BLaER1 (cell line): ENCODE measurements at regions not wholly inside any gene's neighbourhood (a gene's known extent, or its start where the extent isn't known, plus 50 kb on each side); places are given as distances from the start of the nearest gene placed in this dataset.

Experiments
- H3K27ac ChIP-seq: shearing (Covaris generic); formaldehyde crosslinking; 2 replicates; pipeline ENCODE4 v1.8.1; 2022
- H3K27me3 ChIP-seq: shearing (Covaris generic); formaldehyde crosslinking; 2 replicates; pipeline ENCODE4 v1.8.1; 2022
- H3K36me3 ChIP-seq: shearing (Covaris generic); formaldehyde crosslinking; 2 replicates; pipeline ENCODE4 v1.8.1; 2022
- H3K4me1 ChIP-seq: shearing (Covaris generic); formaldehyde crosslinking; 2 replicates; pipeline ENCODE4 v1.8.1; 2022
- H3K4me2 ChIP-seq: shearing (Covaris generic); formaldehyde crosslinking; 2 replicates; pipeline ENCODE4 v1.8.1; 2022
- H3K4me3 ChIP-seq: shearing (Covaris generic); formaldehyde crosslinking; 2 replicates; pipeline ENCODE4 v1.8.1; 2022
- H3K9ac ChIP-seq: shearing (Covaris generic); formaldehyde crosslinking; 2 replicates; pipeline ENCODE4 v1.8.1; 2022
- H3K9me3 ChIP-seq: shearing (Covaris generic); formaldehyde crosslinking; 2 replicates; pipeline ENCODE4 v1.8.1; 2022
- H4K20me1 ChIP-seq: shearing (Covaris generic); formaldehyde crosslinking; 2 replicates; pipeline ENCODE4 v1.8.1; 2022
- Cebpa-rat ChIP-seq: shearing (Covaris generic); IDR thresholded peaks from 2 replicates; pipeline ENCODE4 v1.8.1; 2022

DNA sequence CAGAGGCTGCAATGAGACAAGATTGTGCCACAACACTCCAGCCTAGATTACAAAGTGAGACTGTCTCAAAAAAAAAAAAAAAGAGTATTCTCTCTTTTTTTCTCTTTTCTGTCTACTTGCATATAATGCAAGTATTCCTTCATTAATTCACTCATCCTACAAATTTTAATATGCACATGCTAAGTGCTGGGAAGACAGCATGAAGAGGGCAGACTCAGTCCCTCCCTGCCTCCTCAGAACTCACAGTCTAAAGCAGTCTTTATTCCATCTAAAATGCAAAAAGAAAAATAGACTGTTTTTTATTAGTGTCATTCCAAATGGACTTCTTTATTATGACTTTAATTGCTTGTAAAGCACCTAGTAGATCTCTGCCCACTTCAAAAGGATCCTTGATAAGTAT is 85.6 kb downstream of the NKX6-1 start:
- H3K9me3 ChIP-seq = no peaks in the 10 kb centered on the region
- H3K9ac ChIP-seq = no peak overlapping the region
- no peak overlapping the region for H3K4me2 ChIP-seq
- no peak for TF ChIP-seq Cebpa-rat
- no peaks in the 10 kb centered on the region for H4K20me1 ChIP-seq
- no peak overlapping the region for H3K27ac ChIP-seq
- no peaks in the 10 kb centered on the region for H3K27me3 ChIP-seq
- H3K4me3 ChIP-seq = no peak overlapping the region
- H3K36me3 ChIP-seq = no peaks in the 10 kb centered on the region
- H3K4me1 ChIP-seq = no peaks in the 10 kb centered on the region

- TF ChIP-seq Cebpa-rat = no peak
- Histone ChIP-seq H3K4me3 (no peak overlapping the region), H4K20me1 (no peaks in the 10 kb centered on the region)
These were observed 87.0 kb downstream of the NKX6-1 start for GRCh38 chr4:84412062-84412461.

GRCh38 chr4:84407554-84408407 is 91.3 kb downstream of the NKX6-1 start:
- no peaks in the 10 kb centered on the region for H3K36me3 ChIP-seq
- TF ChIP-seq Cebpa-rat = no peak
- H4K20me1 ChIP-seq = no peaks in the 10 kb centered on the region
- no peak overlapping the region for H3K27ac ChIP-seq
- H3K4me3 ChIP-seq = no peak overlapping the region
- H3K4me2 ChIP-seq = no peak overlapping the region
- H3K4me1 ChIP-seq = no peaks in the 10 kb centered on the region
- H3K9me3 ChIP-seq = no peaks in the 10 kb centered on the region
- H3K27me3 ChIP-seq = no peaks in the 10 kb centered on the region
- H3K9ac ChIP-seq = no peak overlapping the region

More at GRCh38 chr4:84412062-84412461, 87.0 kb downstream of the NKX6-1 start:
- Histone ChIP-seq H3K9ac (no peak overlapping the region), H3K27ac (no peak overlapping the region), H3K4me1 (no peaks in the 10 kb centered on the region), H3K9me3 (no peaks in the 10 kb centered on the region), H3K36me3 (no peaks in the 10 kb centered on the region), H3K27me3 (no peaks in the 10 kb centered on the region), H3K4me2 (no peak overlapping the region)

DNA sequence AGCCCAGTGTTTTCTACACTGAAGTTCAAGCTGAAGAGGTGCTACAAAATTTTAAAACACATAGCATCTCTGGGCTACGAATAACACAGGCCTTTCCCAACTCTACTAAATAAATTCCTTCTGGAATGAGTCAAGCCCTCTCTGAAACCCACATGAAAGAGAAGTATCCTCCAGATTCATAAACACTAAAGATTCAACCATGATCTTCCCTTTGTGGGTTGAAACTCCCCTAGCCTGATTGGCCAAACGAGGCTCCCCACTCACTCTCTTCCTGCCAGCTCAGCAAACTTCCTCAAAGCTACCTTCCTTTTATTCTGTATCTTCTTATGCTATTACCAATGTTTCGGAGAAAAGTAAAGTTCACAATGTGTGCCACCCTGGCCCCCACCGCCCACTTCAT is 95.4 kb downstream of the NKX6-1 start:
- Histone ChIP-seq H3K9ac (no peak overlapping the region), H3K27me3 (no peaks in the 10 kb centered on the region), H3K36me3 (no peaks in the 10 kb centered on the region), H3K4me1 (no peaks in the 10 kb centered on the region), H3K4me3 (no peak overlapping the region), H3K4me2 (no peak overlapping the region), H3K9me3 (no peaks in the 10 kb centered on the region), H4K20me1 (no peaks in the 10 kb centered on the region), H3K27ac (no peak overlapping the region)
- TF ChIP-seq Cebpa-rat = no peak

GRCh38 chr4:84401701-84402306 is 97.3 kb downstream of the NKX6-1 start:
- H3K4me1 ChIP-seq = no peaks in the 10 kb centered on the region
- no peak overlapping the region for H3K27ac ChIP-seq
- H3K9me3 ChIP-seq = no peaks in the 10 kb centered on the region
- no peaks in the 10 kb centered on the region for H3K27me3 ChIP-seq
- no peak for TF ChIP-seq Cebpa-rat
- no peaks in the 10 kb centered on the region for H3K36me3 ChIP-seq
- H4K20me1 ChIP-seq = no peaks in the 10 kb centered on the region
- no peak overlapping the region for H3K4me2 ChIP-seq
- H3K4me3 ChIP-seq = no peak overlapping the region
- no peak overlapping the region for H3K9ac ChIP-seq

DNA sequence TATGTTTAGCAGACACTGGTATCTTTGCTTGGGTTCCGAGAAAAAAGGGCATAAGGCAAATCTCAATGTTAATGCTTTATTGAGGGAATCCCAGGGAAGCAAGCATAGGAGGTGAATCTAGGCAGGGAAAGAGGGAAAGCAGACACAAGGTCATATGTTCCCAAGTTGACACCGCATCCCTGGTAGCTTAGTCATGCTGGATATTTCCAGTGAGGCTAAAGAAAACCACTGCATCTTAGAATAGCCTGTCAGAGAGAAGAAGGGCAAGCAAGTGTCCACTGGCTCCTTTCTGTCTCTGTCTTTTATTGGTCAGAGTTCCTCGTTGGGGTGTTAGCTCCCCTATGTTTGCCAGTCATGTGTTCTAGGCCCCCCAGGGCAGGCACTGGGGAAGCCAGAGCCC is 104.7 kb downstream of the NKX6-1 start:
- Histone ChIP-seq H3K36me3 (no peaks in the 10 kb centered on the region), H3K9ac (no peak overlapping the region), H4K20me1 (no peaks in the 10 kb centered on the region), H3K4me3 (no peak overlapping the region), H3K4me2 (no peak overlapping the region), H3K9me3 (no peaks in the 10 kb centered on the region), H3K27me3 (no peaks in the 10 kb centered on the region), H3K27ac (no peak overlapping the region), H3K4me1 (no peaks in the 10 kb centered on the region)
- TF ChIP-seq Cebpa-rat = no peak

- Histone ChIP-seq H3K36me3 (no peaks in the 10 kb centered on the region), H3K9ac (no peak overlapping the region), H3K9me3 (no peaks in the 10 kb centered on the region), H3K4me3 (no peak overlapping the region), H3K4me2 (no peak overlapping the region), H3K27me3 (no peaks in the 10 kb centered on the region), H3K4me1 (no peaks in the 10 kb centered on the region), H3K27ac (no peak overlapping the region), H4K20me1 (no peaks in the 10 kb centered on the region)
- no peak for TF ChIP-seq Cebpa-rat
These were observed 106.0 kb downstream of the NKX6-1 start for GRCh38 chr4:84392951-84393590.

DNA sequence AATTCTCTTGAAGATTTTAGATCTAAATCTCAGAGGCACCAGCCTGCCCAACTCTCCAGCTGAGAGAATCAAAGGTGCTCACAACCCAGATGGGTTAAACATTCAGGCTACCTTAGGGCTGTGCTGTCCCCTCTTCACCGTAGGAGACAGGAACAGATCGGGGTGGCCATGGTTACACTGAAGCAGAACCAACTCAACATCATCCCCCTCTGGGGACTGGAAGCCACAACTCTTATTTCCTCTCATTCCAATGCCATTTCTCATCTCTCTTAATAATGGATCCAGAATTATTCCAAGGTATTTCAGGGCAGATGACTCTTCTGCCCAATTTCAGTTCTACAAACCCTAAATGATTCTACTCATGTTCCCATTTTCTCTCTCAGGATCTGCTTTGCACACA is 109.7 kb downstream of the NKX6-1 start:
- H3K27me3 ChIP-seq = no peaks in the 10 kb centered on the region
- no peak for TF ChIP-seq Cebpa-rat

GRCh38 chr4:84385203-84385602 is 113.9 kb downstream of the NKX6-1 start:
- Histone ChIP-seq H3K9ac (no peak overlapping the region), H4K20me1 (no peaks in the 10 kb centered on the region), H3K4me1 (no peaks in the 10 kb centered on the region), H3K4me3 (no peak overlapping the region), H3K27ac (no peak overlapping the region), H3K27me3 (no peaks in the 10 kb centered on the region), H3K9me3 (no peaks in the 10 kb centered on the region), H3K36me3 (no peaks in the 10 kb centered on the region), H3K4me2 (no peak overlapping the region)
- TF ChIP-seq Cebpa-rat = no peak

More for the DNA sequence above, 109.7 kb downstream of the NKX6-1 start:
- no peak overlapping the region for H3K27ac ChIP-seq
- no peaks in the 10 kb centered on the region for H3K9me3 ChIP-seq
- H3K9ac ChIP-seq = no peak overlapping the region
- H3K4me2 ChIP-seq = no peak overlapping the region
- no peaks in the 10 kb centered on the region for H3K4me1 ChIP-seq
- no peaks in the 10 kb centered on the region for H3K36me3 ChIP-seq
- H4K20me1 ChIP-seq = no peaks in the 10 kb centered on the region
- H3K4me3 ChIP-seq = no peak overlapping the region

DNA sequence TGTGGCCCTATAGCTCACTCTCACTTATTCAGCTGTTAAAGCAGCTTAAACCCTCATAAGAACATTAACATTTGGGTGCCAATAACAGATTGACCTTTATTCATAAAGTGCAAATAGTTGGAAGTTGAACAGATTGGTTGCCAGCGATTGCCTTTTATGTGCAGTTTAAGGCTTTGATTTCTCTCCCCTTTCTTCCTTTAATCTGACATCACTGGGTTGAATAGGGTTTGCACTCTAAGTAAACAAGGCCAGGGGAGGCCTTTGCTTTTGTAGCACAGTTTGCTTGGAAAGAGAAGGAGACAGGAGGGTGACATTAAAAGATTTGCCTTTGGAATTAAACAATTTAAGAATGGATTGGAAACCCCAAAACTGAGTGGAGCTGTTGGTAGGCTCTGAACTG is 114.3 kb downstream of the NKX6-1 start:
- H3K27ac ChIP-seq = no peak overlapping the region
- H3K4me3 ChIP-seq = no peak overlapping the region
- H3K4me2 ChIP-seq = no peak overlapping the region

More for the DNA sequence above, 114.3 kb downstream of the NKX6-1 start:
- Histone ChIP-seq H4K20me1 (no peaks in the 10 kb centered on the region), H3K9me3 (no peaks in the 10 kb centered on the region), H3K27me3 (no peaks in the 10 kb centered on the region), H3K9ac (no peak overlapping the region), H3K4me1 (no peaks in the 10 kb centered on the region), H3K36me3 (no peaks in the 10 kb centered on the region)
- TF ChIP-seq Cebpa-rat = no peak
